GM12878 (cell line): ENCODE measurements at regions not wholly inside any gene's neighbourhood (a gene's known extent, or its start where the extent isn't known, plus 50 kb on each side); places are given as distances from the start of the nearest gene placed in this dataset.
"Not testable (repeated sequence)": the region's sequence is repeated elsewhere in the genome, so short reads cannot be mapped to it uniquely, and the experiment has no call there.

Experiments
- ATAC-seq: fragments of 200-7000 bp; cut with Tn5 transposase; 3 replicates; pipeline ENCODE4 v1.9.1; 2020; ENCODE audit warnings: mild to moderate bottlenecking, moderate library complexity
- BruUV-seq: library from RNA; stranded (reverse); fragments of 400-500 nt; replicated peaks from 2 replicates; lab custom pipeline; 2021; lab: Mats Ljungman, UMichigan
- CTCF ChIA-PET: fragments of 300-600 bp; sonication (Branson Sonifier 250); formaldehyde crosslinking; extraction: SDS; loops from one replicate; lab custom pipeline; 2021; ENCODE audit warnings: inconsistent platforms; lab: Yijun Ruan, JAX
- POLR2A ChIA-PET: fragments of 350-600 bp; formaldehyde crosslinking; extraction: SDS; loops from one replicate; lab custom pipeline; 2021; ENCODE audit warnings: inconsistent platforms; lab: Charles Lee
- RAD21 ChIA-PET: fragments of 300-600 bp; sonication (Branson Sonifier 250); formaldehyde crosslinking; loops from one replicate; lab custom pipeline; 2023; ENCODE audit warnings: antibody characterized with exemption; ENCODE audit not compliant: unreplicated experiment; lab: Charles Lee
- SMC1A ChIA-PET: fragments of 300-600 bp; sonication (Branson Sonifier 250); formaldehyde crosslinking; loops from one replicate; lab custom pipeline; 2023; ENCODE audit not compliant: unreplicated experiment, uncharacterized antibody; lab: Charles Lee
- DNase-seq: peaks from one replicate; pipeline ENCODE4 v3.0.0-alpha.2; 2011; ENCODE audit warnings: low read depth, low spot score
- FAIRE-seq: peaks from 3 replicates; lab custom pipeline; 2011; peaks lifted over from hg19 to GRCh38; lab: Jason Lieb, UNC
- H2AFZ ChIP-seq: 2 replicates; pipeline ENCODE4 v1.6.0; 2011; ENCODE audit warnings: low read depth, low read length, control low read depth; ENCODE audit not compliant: control insufficient read depth
- H3K27ac ChIP-seq: 2 replicates; pipeline ENCODE4 v1.5.1; 2011; ENCODE audit warnings: control low read depth; ENCODE audit not compliant: control insufficient read depth, insufficient read depth
- H3K27me3 ChIP-seq, 2 experiments: replicated peaks in 1 of 2; 2 replicates each; pipeline versions ENCODE4 v1.6.0 to v1.6.1; 2011; ENCODE audit warnings: low read length in 1 of 2; ENCODE audit not compliant: control insufficient read depth in 2 of 2, insufficient read depth in 2 of 2
- H3K36me3 ChIP-seq, 2 experiments: 2 replicates each; pipeline ENCODE4 v1.5.1; 2011; ENCODE audit warnings: low read length in 1 of 2; ENCODE audit not compliant: control insufficient read depth in 2 of 2, insufficient read depth in 2 of 2
- H3K4me1 ChIP-seq: 2 replicates; pipeline ENCODE4 v1.6.1; 2011; ENCODE audit warnings: mild to moderate bottlenecking, low read length, moderate library complexity, mixed read lengths; ENCODE audit not compliant: control insufficient read depth, insufficient read depth
- H3K4me2 ChIP-seq: 2 replicates; pipeline ENCODE4 v1.6.0; 2011; ENCODE audit warnings: control low read depth; ENCODE audit not compliant: control insufficient read depth, insufficient read depth
- H3K4me3 ChIP-seq: fragments of 200-600 bp; sonication (generic); 2 replicates; pipeline ENCODE4 v1.5.1; 2016
- H3K79me2 ChIP-seq: 2 replicates; pipeline ENCODE4 v1.6.0; 2011; ENCODE audit warnings: low read length; ENCODE audit not compliant: control insufficient read depth, insufficient read depth
- H3K9ac ChIP-seq: 2 replicates; pipeline ENCODE4 v1.8.0; 2011; ENCODE audit warnings: low read length, control low read depth, mixed read lengths; ENCODE audit not compliant: control insufficient read depth, insufficient read depth
- H3K9me3 ChIP-seq: replicated peaks from 3 replicates; pipeline ENCODE4 v1.5.1; 2011; ENCODE audit warnings: mild to moderate bottlenecking, low read length; ENCODE audit not compliant: control insufficient read depth, insufficient read depth
- H4K20me1 ChIP-seq: 2 replicates; pipeline ENCODE4 v1.6.0; 2011; ENCODE audit not compliant: control insufficient read depth, insufficient read depth
- WGBS: methylation state at CpG from one replicate; pipeline ENCODE4 v1.1.6; 2016; ENCODE audit warnings: low lambda C conversion rate; ENCODE audit not compliant: insufficient replicate concordance, insufficient coverage; ENCODE audit errors: missing lambda C conversion rate; 5-methylcytosine and 5-hydroxymethylcytosine counted together
- in situ Hi-C: fragments of 300-500 bp; cut with MboI; formaldehyde crosslinking; loops from 9 replicates; pipeline ENCODE4 v1.14.3; 2018; ENCODE audit warnings: mixed read lengths
- intact Hi-C: fragments of 100-400 bp; cut with micrococcal nuclease; formaldehyde crosslinking; loops from one replicate; pipeline ENCODE4 v1.14.2; 2022; ENCODE audit not compliant: unreplicated experiment

DNA sequence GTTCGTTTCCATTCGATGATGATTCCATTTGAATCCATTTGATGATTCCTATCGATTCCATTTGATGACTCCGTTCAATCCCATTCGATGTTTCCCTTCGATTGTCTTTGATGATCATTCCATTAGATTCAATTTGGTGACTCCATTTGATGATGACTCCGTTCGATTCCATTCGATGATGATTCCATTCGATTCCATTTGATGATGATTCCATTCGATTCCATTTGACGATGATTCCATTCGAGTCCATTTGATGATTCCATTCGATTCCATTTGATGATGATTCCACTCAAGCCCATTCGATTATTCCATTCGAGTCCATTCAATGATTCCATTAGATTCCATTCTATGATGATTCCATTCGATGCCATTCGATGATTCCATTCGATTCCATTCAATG lies 2730.6 kb downstream of the RPIA start:
- in situ Hi-C loops, DNase-seq, H4K20me1 ChIP-seq, H3K4me1 ChIP-seq, H3K27ac ChIP-seq, ATAC-seq, H2AFZ ChIP-seq, RAD21 ChIA-PET, BruUV-seq, H3K4me3 ChIP-seq, H3K36me3 ChIP-seq, FAIRE-seq, CTCF ChIA-PET, H3K9ac ChIP-seq, H3K4me2 ChIP-seq, H3K9me3 ChIP-seq, POLR2A ChIA-PET, H3K27me3 ChIP-seq, intact Hi-C loops, H3K79me2 ChIP-seq, SMC1A ChIA-PET: not testable (repeated sequence)
- WGBS, result 59% methylated on average over 19 of the region's 19 CpGs

DNA sequence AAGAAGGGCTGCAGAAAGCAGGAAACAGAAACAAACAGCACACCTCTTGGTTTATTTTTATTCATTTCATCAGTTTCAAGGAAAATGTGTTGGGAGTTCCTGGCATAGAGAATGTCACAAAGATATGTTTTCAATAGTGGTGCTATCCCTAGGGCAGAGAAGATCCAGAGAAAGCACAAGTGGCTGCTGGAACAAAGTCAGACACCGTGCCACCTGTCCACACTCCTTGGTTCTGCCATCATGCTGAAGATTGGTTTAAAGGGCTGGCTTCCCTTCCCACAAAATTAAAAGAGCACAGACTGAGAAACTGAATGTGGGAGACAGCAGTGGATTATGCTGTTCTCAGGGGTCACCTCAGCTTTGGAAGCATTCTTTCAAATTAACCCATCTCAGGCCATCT lies 2735.7 kb downstream of the RPIA start:
- CTCF ChIA-PET, H3K9me3 ChIP-seq, POLR2A ChIA-PET, FAIRE-seq, SMC1A ChIA-PET, BruUV-seq, H3K4me1 ChIP-seq, H2AFZ ChIP-seq, H3K36me3 ChIP-seq, H3K9ac ChIP-seq, ATAC-seq, RAD21 ChIA-PET, H3K27ac ChIP-seq, H3K79me2 ChIP-seq, H3K4me3 ChIP-seq, in situ Hi-C loops, H3K4me2 ChIP-seq, intact Hi-C loops, DNase-seq, H4K20me1 ChIP-seq, H3K27me3 ChIP-seq: not testable (repeated sequence)
- 0% methylated on average over 1 of the region's 1 CpG for WGBS

DNA sequence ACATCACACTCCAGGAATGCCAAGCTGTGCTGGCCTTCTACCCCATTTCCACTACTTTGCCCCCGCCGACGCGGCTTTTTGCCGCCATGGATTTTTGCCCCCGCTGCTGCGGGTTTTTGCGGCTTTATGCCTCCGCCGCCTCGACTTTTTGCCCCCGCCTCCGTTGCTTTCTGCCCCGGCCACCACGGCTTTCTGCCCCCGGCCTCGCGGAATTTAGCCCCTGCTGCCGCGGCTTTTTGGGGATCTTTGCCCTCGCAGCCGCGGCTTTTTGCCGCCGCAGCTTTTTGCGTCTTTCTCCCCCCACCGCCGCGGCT lies 2750.4 kb downstream of the RPIA start:
- H3K79me2 ChIP-seq, BruUV-seq, CTCF ChIA-PET, H3K4me1 ChIP-seq, DNase-seq, H2AFZ ChIP-seq, RAD21 ChIA-PET, in situ Hi-C loops, H3K27me3 ChIP-seq, H4K20me1 ChIP-seq, H3K9ac ChIP-seq, H3K27ac ChIP-seq, FAIRE-seq, H3K9me3 ChIP-seq, ATAC-seq, H3K4me3 ChIP-seq, H3K36me3 ChIP-seq, intact Hi-C loops, H3K4me2 ChIP-seq, POLR2A ChIA-PET, SMC1A ChIA-PET: not testable (repeated sequence)
- 21% methylated on average over 29 of the region's 29 CpGs for WGBS
